ENCODE measurements at regions not wholly inside any gene's neighbourhood (a gene's known extent, or its start where the extent isn't known, plus 50 kb on each side); places are given as distances from the start of the nearest gene placed in this dataset.

- peak; percentile 47 for DNase-seq (ENCODE audit: low read depth)
Measured at GRCh38 chr9:113646946-113647914, 183.7 kb downstream of the RGS3 start.

- DNase-seq (ENCODE audit: low read depth): no peak
Measured at GRCh38 chr9:113648048-113648447, 184.5 kb downstream of the RGS3 start.

- DNase-seq (ENCODE audit: low read depth): no peak
Measured at GRCh38 chr9:113648586-113648985, 185.1 kb downstream of the RGS3 start.

GRCh38 chr9:113649054-113649453 is 185.5 kb downstream of the RGS3 start:
- DNase-seq (ENCODE audit: low read depth): peak; percentile 30

GRCh38 chr9:113649855-113650206 is 186.3 kb downstream of the RGS3 start:
- no peak for DNase-seq (ENCODE audit: low read depth)

- peak; percentile 33 for DNase-seq (ENCODE audit: low read depth)
Measured at GRCh38 chr9:113650207-113651131, 186.9 kb downstream of the RGS3 start.

GRCh38 chr9:113651896-113652295 is 188.4 kb downstream of the RGS3 start:
- DNase-seq (ENCODE audit: low read depth): no peak

- no peak for DNase-seq (ENCODE audit: low read depth)
Measured at GRCh38 chr9:113652355-113653152, 189.0 kb downstream of the RGS3 start.

GRCh38 chr9:113653746-113654604 is 190.4 kb downstream of the RGS3 start:
- DNase-seq (ENCODE audit: low read depth): peak; percentile 32

GRCh38 chr9:113654605-113655428 is 191.3 kb downstream of the RGS3 start:
- DNase-seq (ENCODE audit: low read depth): peak; percentile 56

- peak; percentile 39 for DNase-seq (ENCODE audit: low read depth)
Measured at GRCh38 chr9:113656771-113657670, 193.5 kb downstream of the RGS3 start.

- peak; percentile 86 for DNase-seq (ENCODE audit: low read depth)
Measured at GRCh38 chr9:113657765-113658544, 194.4 kb downstream of the RGS3 start.

- DNase-seq (ENCODE audit: low read depth): no peak
Measured at GRCh38 chr9:113658545-113658895, 195.0 kb downstream of the RGS3 start.

GRCh38 chr9:113659039-113659438 is 195.5 kb downstream of the RGS3 start:
- no peak for DNase-seq (ENCODE audit: low read depth)

- DNase-seq (ENCODE audit: low read depth): no peak
Measured at GRCh38 chr9:113659740-113660139, 196.2 kb downstream of the RGS3 start.

GRCh38 chr9:113660196-113660595 is 196.7 kb downstream of the RGS3 start:
- DNase-seq (ENCODE audit: low read depth): no peak

GRCh38 chr9:113661074-113661473 is 197.5 kb downstream of the RGS3 start:
- no peak for DNase-seq (ENCODE audit: low read depth)
